ENCODE measurements at regions not wholly inside any gene's neighbourhood (a gene's known extent, or its start where the extent isn't known, plus 50 kb on each side); places are given as distances from the start of the nearest gene placed in this dataset.
"Not testable (repeated sequence)": the region's sequence is repeated elsewhere in the genome, so short reads cannot be mapped to it uniquely, and the experiment has no call there.

DNA sequence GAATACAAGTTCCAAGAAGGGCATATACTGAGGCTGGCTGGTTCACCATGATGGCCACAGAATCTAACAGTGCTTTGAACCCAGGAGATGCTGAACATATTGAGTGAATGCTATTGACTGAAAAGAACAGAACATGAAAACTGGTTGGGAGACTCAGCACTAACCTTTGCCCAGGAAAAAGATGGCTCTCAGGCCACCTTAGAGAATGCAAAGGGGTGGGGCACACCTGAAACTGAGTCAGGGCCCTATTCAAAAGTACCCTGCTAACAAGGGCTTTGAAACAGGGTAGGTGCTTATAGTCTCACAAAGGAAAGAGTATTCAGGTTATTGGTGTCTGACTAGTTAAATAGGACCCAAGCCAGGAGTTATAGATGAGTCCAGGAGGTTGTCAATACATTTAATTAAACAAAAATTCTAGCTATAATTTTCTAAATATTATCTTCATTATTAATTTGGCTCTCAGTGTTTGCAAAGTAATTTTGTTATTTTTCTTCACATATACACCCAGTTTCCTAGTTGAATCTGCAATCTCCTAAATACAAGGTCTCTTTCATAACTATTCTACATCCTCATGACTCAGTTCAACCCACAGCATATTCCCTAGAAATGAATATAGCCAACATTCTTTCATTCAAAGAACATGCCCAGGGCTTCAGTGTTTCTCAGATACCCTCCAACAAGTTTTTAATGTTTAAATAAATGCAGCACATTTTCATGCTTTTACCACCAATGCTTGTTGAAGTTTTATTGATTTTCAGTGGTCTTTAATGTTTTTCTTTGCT lies 144.2 kb upstream of the RAPGEF2 start:
- no peak for DNase-seq (ENCODE audit: low spot score)

DNA sequence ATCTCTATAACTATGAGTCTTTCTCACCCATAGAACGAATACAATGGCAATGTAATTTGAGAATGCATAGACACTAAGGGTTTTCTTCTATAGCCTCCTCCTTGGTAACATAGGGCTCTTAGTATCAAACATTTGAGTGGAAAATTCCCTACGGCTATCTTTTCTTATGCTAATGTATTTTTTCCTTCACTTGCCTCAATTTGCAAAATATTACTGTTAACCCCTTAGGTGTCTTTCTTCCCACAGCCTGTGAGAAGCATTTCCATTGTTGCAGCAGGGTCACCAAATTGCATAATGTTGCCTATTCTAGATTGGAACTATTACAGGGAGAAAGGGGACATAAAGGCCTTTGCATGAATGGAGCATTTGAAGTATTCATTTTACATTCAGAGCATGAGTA lies 140.5 kb upstream of the RAPGEF2 start:
- no peak for DNase-seq (ENCODE audit: low spot score)

DNA sequence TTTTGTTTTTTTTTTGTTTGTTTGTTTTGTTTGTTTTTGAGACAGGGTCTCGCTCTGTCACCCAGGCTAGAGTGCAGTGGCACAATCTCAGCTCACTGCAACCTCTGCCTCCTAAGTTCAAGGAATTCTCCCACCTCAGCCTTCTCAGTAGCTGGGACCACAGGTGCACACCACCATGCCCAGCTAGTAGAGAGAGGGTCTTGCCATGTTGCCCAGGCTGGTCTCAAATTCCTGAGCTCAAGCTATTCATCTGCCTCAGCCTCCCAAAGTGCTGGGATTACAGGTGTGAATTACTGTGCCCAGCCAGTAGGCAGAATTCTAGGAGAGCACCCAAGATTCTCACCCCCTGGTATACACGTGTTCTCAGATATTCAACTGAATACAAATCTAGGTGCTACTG lies 139.6 kb upstream of the RAPGEF2 start:
- not testable (repeated sequence) for DNase-seq (ENCODE audit: low spot score)

DNA sequence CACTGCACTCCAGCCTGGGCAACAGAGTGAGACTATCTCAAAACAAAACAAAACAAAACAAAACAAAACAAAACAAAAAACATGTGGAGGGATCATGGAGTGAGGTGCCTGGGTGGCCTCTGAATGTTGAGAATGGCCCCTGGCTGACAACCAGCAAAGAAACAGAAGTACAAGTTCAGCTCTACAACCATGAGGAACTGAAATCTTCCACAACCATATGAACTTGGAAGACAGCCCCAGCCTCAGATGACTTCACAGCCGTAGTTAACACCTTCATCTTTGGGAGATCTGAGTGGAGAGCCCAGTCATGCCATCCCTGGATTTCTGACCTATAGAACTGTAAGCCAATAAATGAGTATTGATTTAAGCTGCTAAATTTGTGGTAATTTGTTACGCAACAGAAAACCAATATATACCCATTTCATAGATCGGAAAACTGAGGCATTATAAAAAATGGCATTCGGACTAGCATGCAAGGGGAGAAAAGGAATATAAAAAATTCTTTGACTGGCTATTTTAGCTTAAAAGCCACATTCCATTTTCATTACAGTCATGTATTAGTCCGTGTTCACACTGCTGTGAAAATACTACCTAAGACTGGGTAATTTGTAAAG lies 138.7 kb upstream of the RAPGEF2 start:
- no peak for DNase-seq (ENCODE audit: low spot score)

DNA sequence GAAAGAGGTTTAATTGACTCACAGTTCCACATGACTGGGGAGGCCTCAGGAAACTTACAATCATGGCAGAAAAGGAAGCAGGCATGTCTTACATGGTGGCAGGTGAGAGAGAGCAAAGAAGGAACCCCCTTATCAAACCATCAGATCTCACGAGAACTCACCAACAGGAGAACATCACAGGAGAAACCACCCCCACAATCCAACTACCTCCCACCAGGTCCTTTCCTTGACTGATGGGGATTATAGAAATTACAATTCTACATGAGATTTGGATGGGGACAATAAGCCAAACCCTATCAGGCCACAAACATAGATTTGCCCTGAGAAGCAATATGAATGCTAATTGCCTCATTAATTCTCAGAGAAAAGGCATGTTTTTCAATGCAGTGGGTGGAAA lies 138.2 kb upstream of the RAPGEF2 start:
- DNase-seq (ENCODE audit: low spot score), result no peak

DNA sequence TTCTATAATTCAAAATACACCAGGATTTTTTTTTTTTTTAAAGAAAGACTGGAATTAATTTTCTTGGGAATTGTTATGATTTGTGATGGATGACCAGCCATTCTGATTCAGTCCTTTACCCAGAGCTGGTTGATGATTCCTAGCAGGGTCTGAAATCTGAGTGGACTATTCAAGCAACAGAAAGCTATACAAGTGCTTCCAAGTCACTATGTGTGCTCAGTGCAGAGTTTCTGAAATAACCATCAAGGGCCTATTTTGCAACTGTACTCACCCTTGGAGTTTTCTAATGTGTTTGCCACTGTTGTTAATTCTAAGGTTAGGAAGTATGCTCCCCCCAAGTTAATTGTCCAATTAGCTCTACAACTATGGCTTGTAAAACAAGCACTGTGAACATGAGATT lies 137.7 kb upstream of the RAPGEF2 start:
- DNase-seq (ENCODE audit: low spot score), result no peak

DNA sequence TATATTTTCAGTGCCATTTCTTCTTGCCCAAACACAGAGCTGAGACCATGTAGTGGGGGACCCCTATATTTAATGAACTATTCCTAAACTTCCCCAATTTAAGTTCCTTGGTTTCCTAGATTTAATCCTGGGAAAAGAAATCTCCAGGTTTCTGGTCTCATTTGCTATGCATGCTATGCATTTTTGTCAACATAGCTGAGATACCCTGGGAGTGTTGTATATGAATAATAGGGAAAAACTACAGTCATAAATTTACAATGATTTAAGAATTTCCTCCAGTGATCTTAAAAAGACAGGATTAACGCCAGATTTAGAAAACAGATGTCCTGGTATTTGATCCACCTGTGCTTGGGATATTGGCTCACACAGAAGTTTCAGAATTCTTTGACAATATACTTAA lies 136.8 kb upstream of the RAPGEF2 start:
- no peak for DNase-seq (ENCODE audit: low spot score)

DNA sequence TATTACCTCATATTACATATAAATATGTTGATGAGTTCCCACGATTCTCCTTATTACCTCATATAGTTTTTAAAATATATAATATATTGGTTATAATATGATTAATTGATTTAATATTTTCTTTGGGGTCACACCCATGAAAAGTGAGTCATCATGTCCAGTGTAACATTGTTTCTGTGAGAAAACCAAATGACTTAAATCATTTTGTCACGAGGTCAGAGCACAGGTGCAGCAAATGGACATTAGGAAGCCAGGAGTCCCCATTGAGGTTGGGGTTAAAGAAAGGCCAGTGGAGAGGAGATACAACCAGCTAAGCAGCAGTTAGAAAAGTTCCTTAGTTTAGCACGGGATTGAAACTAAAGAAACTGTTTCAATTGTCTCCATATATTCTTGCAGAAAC lies 133.9 kb upstream of the RAPGEF2 start:
- no peak for DNase-seq (ENCODE audit: low spot score)

DNA sequence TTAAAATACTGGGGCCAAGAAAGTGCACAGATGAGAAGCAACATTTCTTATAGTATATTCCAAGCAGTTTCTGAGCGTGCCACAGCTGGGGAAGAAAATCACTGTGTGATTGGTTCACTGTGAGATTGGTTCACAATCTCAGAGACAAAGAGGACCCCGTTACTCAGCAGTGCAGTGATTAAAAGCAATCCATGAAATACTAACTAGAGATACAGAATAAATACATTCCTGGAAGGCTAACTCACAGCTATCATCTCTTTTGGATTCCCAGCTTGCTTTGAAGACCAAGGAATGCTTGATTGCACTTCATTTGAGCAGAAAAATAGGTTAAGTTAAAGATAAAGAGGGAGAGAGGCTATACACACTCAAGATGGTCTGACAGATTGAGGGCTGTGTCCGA lies 132.1 kb upstream of the RAPGEF2 start:
- DNase-seq (ENCODE audit: low spot score), result no peak

DNA sequence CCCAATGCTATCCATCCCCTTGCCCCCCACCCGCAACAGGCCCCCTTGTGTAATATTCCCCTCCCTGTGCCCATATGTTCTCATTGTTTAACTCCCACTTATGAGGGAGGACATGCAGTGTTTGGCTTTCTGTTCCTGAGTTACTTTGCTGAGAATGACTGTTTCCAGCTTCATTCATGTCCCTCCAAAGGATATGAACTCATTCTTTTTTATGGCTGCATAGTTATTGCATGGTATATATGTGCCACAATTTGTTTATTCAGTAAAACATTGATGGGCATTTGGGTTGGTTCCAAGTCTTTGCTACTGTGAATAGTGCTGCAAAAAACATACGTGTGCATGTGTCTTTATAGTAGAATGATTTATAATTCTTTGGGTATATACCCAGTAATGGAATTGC lies 128.4 kb upstream of the RAPGEF2 start:
- not testable (repeated sequence) for DNase-seq (ENCODE audit: low spot score)

DNA sequence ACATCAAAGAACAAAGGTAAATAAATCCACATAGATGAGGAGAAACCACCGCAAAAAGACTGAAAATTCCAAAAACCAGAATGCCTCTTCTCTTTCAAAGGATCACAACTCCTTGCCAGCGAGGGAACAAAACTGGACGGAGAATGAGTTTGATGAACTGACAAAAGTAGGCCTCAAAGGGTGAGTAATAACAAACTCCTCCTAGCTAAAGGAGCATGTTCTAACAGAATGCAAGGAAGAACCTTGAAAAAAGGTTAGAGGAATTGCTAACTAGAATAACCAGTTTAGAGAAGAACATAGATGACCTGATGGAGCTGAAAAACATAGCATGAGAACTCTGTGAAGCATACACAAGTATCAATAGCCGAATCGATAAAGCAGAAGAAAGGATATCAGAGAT lies 122.2 kb upstream of the RAPGEF2 start:
- DNase-seq (ENCODE audit: low spot score), result not testable (repeated sequence)

DNA sequence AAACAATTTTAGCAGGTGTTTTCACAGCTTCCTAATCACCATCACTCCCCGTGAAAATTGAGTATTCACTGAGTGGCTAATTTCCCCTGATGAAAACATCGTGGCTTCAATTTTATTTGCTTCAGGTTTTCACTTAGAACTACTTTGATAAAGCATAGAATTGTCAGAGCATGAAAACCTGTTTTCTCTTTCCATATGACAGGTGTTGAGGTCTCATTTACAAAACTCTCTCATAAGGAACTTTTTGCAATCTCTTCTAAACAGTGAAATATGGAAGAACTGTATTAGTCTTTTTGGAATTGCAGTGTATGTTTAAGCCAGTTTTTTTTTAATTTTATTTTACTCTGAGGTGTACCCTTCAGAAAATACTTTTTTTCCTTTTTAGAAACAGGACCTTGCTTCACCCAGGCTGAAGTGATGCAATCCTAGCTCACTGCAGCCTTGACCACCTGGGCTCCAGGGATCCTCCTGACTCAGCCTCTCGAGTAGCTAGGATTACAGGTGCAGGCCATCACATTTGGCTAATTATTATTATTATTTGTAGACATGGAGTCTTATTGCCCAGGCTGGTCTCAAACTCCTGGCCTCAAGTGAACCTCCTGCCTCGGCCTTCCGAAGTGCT lies 111.2 kb upstream of the RAPGEF2 start:
- no peak for DNase-seq (ENCODE audit: low spot score)

DNA sequence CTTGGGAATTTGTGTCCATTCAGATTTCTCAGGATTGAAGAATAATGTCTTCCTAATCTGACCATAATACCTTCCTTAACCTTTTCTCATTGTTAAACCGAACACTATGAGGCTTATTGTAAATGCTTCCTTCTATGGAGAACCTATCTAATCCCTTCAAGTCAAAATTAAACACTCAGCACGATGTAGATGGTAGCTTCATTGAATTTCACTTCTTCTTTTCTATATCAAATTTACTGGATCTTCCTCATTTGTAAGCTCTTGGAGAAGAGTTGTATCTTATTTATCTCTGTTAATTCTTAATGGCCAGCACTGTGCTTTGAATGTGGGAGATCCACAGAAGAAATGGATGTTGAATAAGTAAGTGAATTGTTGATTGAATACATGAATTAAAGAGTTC lies 109.0 kb upstream of the RAPGEF2 start:
- DNase-seq (ENCODE audit: low spot score), result no peak

DNA sequence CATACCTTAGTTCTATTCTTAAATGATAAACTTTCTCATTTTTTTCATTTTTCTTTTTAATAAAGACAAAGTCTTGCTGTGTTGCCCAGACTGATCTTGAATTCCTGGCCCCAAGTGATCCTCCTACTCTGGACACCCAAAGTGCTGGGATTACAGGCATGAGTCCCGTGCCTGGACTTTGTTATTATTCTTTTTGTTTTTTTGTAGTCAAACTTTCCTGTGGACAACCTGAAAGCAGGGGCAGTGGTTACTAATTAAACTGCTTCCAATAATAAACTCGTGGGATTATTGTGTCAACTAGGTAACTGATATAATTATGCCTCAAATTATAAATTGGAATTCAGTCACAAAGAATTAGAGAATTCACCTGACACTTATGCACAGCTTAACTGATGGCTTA lies 107.8 kb upstream of the RAPGEF2 start:
- no peak for DNase-seq (ENCODE audit: low spot score)

DNA sequence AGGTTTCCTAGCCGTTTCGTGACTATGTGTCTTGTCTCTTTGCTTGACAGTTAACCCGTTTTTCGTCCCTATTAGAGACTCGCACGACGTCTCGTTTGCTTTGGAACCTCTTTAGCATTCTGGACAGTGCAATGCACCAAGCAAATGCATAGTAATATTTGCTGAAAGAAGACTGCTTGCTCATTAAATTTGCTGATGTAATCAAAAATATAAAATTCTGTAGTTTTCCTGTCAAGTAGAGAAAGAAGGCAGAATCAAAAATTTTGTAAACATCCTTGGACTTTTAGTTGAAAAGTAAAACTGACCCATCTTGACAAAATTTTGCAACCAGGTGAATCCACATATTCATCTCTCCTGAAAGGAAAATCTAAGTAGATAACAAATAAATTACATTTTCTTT lies 106.9 kb upstream of the RAPGEF2 start:
- DNase-seq (ENCODE audit: low spot score), result no peak

DNA sequence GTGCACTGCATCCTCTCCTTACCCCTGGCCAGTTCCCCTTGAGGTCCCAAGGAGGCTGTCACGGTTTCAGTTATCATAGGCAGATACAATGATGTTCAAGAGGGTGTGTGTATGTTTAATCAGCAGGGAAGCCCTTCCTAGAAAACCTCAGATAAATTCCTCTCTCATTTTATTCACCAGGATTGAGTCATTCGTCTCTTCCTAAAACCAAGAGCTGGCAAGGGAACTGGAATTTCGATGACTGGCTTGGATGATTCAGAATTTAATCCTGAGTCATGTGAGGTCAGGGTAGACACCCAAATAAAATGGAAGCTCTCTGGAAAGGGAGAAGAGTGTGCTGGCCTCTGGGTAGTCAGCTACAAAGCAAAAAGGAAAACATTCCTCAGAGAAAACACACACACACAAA lies 106.2 kb upstream of the RAPGEF2 start:
- no peak for DNase-seq (ENCODE audit: low spot score)

DNA sequence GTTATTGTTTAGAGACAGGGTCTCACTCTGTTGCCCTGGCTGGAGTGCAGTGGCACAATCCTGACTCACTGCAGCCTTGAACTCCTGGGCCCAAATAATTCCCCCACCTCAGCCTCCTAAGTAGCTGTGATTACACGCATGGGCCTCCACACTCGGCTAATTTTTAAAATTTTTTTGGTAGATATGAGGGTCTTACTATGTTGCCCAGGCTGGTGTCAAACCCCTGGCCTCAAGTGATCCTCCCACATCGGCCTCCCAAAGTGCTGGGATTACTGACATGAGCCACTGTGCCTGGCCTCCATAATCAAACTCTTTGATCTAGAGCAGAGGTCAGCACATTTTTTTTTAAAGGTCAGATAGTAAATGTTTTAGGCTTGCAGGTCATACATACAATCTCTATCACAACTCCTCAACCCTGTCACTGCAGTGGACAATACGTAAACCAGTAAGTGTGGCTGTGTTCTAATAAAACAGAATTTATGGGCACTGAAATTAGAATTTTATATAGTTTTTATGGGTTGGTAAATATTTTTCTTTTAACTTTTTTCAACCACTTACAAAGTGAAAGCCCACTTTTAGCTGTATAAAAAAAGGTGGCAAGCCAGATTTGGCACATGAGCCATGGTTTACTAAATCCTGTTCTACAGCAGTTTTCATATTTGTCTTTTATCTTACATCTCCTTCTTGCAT lies 105.1 kb upstream of the RAPGEF2 start:
- DNase-seq (ENCODE audit: low spot score), result no peak

DNA sequence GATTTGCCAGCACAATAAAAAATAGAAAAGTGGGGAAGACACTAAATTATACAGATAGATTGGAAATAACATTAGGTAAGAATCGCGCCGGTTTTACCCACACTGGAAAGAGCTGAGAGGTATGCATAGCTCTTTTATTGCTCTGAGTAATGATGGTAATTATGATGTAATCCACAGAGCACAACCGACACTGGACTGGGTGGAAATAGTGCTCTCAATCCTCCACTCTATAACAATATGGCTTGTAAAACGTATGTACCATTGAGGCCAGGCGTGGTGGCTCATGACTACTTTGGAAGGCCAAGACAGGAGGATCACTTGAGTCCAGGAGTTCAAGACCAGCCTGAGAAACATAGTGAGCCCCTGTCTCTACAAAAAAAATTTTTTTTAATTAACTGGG lies 104.3 kb upstream of the RAPGEF2 start:
- DNase-seq (ENCODE audit: low spot score), result no peak

DNA sequence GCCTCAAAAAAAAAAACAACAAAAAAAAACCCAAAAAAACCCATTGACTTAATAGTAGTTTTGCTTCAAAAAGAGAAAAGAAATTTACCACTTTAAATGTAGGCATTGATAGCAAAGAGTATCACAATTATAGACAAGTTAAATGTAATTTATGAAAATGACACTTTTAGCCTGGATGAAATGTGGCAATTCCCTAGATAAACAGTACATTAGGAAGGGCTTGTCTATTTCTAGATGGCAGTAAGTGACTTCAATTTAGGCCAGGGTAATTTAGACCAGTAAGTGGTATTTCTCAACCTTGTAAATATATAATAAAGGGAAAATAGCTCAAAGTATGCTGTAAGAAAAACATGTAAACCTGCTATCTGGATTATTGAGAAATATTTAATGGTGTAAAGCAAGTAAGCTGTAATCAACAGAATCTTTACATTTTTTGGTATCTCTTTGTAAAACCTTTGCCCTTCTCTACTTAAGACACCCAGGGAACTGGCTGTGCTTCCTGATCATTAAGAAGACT lies 103.7 kb upstream of the RAPGEF2 start:
- no peak for DNase-seq (ENCODE audit: low spot score)

DNA sequence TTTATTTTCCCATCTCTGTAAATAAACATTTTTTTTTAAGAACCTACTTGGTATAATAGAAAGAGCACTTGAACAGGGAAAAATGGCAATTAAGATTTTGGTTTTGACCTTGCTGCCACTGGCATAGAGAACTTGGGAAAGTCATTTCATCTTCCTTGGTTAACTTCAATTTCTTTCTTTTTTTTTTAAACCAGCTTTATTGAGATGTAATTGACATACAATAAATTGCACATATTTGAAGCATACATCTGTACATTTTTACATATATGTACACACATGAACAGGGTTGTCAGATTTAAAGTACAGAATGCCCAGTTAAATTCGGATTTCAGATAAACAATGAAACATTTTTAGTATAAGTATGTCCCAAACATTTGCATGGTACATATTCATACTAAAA lies 103.0 kb upstream of the RAPGEF2 start:
- no peak for DNase-seq (ENCODE audit: low spot score)

DNA sequence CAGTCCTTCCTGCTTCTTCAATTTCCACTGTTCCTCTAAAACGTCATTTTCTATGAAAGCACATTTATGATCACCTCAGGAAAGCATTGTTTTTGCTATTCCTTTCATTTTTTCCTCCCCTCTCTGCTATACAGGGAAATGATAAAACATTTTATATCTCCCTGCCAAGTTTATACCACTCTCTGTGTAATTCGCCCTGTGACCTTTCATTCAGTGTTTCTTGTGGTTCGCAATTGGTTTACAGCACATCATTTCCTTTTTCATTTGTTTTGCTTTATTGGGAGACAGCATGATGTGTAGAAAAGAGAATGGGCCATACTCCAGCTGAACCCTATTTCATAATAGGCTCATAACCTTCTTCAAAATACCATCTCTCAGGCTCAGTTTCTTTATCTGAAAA lies 99.9 kb upstream of the RAPGEF2 start:
- no peak for DNase-seq (ENCODE audit: low spot score)

DNA sequence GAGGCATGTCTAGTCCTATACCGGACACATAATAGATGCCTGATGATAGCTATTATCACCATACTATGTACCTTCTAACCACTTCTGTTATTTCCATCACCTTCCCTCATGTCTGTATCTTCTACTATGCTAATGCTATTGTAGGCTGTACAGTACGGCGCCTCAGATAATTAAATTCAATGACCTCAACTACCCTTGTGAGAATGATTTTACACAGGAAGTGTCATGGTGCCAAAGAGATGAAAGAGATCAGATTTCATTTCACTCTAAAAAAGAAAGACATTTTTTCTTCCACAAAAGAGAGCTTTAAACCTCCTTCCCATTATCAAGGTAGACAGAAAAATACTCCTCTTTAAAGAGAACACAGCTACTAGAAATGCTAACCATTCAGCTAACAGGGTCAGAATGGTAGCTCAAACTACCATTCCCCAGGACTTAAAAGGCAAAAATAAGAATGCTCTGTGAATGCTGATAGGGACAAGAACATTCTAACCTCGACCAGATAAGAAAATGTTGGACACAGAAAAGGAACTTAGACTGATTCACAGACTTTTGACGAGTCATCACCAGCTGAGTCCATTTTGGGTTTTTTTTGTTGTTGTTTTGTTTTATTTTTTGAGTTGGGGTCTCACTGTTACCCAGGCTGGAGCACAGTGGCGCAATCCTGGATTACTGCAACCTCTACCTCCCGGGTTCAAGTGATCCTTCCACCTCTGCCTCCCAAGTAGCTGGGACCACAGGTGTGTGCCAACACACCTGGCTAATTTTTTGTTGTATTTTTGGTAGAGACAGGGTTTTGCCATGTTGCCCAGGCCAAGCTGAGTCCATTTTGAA lies 99.2 kb upstream of the RAPGEF2 start:
- DNase-seq (ENCODE audit: low spot score), result no peak

Measured in cerebellar cortex (tissue), 1 donor.